WTC11 (cell line): ENCODE measurements at regions not wholly inside any gene's neighbourhood (a gene's known extent, or its start where the extent isn't known, plus 50 kb on each side); places are given as distances from the start of the nearest gene placed in this dataset.

ENCODE experiments used
- CTCF ChIP-seq: fragments of 200-600 bp; IDR thresholded peaks from 2 replicates; pipeline ENCODE4 v1.8.0; 2022; ENCODE audit warnings: antibody characterized with exemption
- E2F1 ChIP-seq: sonication (generic); formaldehyde crosslinking; IDR thresholded peaks from 2 replicates; pipeline ENCODE4 v1.8.0; 2022; ENCODE audit warnings: mild to moderate bottlenecking, missing genetic modification reagents
- E2F5 ChIP-seq: sonication (generic); formaldehyde crosslinking; IDR thresholded peaks from 2 replicates; pipeline ENCODE4 v1.8.1; 2022; ENCODE audit warnings: mild to moderate bottlenecking, moderate library complexity, missing genetic modification reagents
- ETV6 ChIP-seq: sonication (generic); formaldehyde crosslinking; IDR thresholded peaks from 2 replicates; pipeline ENCODE4 v1.8.1; 2022; ENCODE audit warnings: mild to moderate bottlenecking, missing genetic modification reagents
- ZNF281 ChIP-seq: sonication (generic); formaldehyde crosslinking; IDR thresholded peaks from 2 replicates; pipeline ENCODE4 v1.8.0; 2023; ENCODE audit warnings: mild to moderate bottlenecking, missing genetic modification reagents

- no peak for TF ChIP-seq E2F1
- TF ChIP-seq ETV6, result no peak
- no peak for TF ChIP-seq CTCF
- no peak for TF ChIP-seq E2F5 (CRISPR knock-in tag)
- TF ChIP-seq ZNF281 (CRISPR knock-in tag), result no peak
Measured at GRCh38 chr2:217701622-217702021, 301.2 kb downstream of the TNS1 start.
